GM23248 (cell line): ENCODE measurements at regions not wholly inside any gene's neighbourhood (a gene's known extent, or its start where the extent isn't known, plus 50 kb on each side); places are given as distances from the start of the nearest gene placed in this dataset.

ENCODE experiments used
- EZH2 ChIP-seq: fragments of 200-600 bp; sonication (generic); IDR thresholded peaks from 2 replicates; pipeline ENCODE4 v1.6.1; 2018; ENCODE audit warnings: antibody characterized with exemption, mild to moderate bottlenecking; ENCODE audit not compliant: insufficient read depth, poor library complexity, severe bottlenecking
- EZH2phosphoT487 ChIP-seq: fragments of 200-600 bp; sonication (generic); IDR thresholded peaks from 2 replicates; pipeline ENCODE4 v1.6.1; 2018; ENCODE audit warnings: antibody characterized with exemption, moderate library complexity, mild to moderate bottlenecking, low read depth; ENCODE audit not compliant: insufficient read depth

DNA sequence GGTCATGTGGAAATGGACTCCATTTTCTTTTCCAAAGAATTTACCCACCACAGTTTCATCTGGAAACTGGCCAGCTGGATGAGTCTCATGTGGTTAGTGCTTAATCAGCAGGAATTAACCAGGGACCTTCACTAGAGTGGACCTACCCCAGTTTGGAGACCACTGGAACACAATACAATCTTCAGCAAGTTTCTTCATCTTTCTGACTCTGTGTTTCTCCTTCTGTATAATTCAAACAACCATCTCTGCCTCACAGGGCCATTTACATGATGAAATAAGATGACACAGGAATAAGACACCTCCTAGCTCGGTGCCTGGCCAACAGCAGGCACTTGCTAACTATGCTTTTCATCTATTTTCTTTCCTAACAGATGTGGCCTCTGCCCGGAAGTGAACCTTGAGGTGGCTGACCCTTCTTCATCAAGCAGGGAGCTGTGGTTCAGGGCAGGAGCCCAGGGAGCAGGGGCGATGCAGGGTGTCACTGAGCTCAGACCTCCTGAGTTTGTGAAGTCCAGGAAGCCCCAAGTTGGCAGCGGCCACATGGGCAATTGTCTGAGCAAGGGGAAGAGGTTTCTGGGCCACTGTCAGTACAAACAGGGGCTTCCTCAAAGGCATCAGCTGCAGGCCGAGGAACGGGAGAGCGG lies 98.8 kb downstream of the SOD2 start:
- TF ChIP-seq EZH2 (no peak), EZH2phosphoT487 (no peak)
